Lower leg skin (tissue), 3 donors: ENCODE measurements at regions not wholly inside any gene's neighbourhood (a gene's known extent, or its start where the extent isn't known, plus 50 kb on each side); places are given as distances from the start of the nearest gene placed in this dataset.

Source experiments
- POLR2A ChIP-seq, 2 donors: fragments of 450-650 bp; IDR thresholded peaks; one replicate each; pipeline ENCODE4 v1.6.1; 2016 to 2017; ENCODE audit warnings: antibody characterized with exemption in 2 of 2, mild to moderate bottlenecking in 1 of 2, moderate library complexity in 1 of 2
- TF ChIP-seq, protein P1 (sequence below), 3 donors: fragments of 450-650 bp; IDR thresholded peaks; one replicate each; pipeline ENCODE4 v1.5.1; 2016; ENCODE audit warnings: antibody characterized with exemption in 3 of 3, mild to moderate bottlenecking in 3 of 3, moderate library complexity in 2 of 3

DNA sequence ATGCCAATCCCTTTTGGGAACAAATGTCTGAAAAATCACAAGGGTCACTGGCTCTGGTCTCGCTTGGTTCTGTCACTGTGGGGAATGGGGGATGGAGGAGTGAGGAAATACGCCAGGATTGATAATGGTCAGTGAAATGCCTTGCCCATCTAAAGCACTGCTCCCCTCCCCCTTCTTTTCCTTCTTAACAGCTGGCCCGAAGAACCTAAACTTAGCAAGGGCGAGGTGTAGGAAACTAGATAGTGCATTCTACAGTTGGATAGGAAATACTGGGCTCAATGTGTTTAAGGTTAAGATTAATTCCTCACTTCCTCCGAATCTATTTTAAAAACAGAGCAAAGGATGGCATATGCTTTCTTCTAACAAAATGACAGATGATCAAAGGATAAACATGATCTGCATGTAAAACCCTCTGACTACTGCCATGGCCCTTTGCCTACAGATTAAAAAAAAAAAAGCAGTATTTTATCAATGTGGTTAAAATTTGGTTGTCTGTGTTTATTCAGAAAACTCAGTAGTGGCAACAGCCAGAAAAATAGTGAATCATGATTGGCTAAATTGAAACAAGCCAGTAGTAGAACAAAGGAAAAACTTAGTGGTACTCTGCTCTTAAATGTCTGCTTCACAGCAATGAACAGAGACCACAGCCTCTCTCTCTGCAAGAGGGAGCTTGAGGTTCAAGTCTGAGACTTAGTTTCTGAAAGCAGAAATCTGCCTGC, 86.1 kb upstream of the VAV3 start:
- TF ChIP-seq, protein P1, sequence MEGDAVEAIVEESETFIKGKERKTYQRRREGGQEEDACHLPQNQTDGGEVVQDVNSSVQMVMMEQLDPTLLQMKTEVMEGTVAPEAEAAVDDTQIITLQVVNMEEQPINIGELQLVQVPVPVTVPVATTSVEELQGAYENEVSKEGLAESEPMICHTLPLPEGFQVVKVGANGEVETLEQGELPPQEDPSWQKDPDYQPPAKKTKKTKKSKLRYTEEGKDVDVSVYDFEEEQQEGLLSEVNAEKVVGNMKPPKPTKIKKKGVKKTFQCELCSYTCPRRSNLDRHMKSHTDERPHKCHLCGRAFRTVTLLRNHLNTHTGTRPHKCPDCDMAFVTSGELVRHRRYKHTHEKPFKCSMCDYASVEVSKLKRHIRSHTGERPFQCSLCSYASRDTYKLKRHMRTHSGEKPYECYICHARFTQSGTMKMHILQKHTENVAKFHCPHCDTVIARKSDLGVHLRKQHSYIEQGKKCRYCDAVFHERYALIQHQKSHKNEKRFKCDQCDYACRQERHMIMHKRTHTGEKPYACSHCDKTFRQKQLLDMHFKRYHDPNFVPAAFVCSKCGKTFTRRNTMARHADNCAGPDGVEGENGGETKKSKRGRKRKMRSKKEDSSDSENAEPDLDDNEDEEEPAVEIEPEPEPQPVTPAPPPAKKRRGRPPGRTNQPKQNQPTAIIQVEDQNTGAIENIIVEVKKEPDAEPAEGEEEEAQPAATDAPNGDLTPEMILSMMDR (IDR thresholded peaks at IDR 0.05), result no peak
- TF ChIP-seq POLR2A (IDR thresholded peaks at IDR 0.05), result no peak
